ENCODE measurements at regions not wholly inside any gene's neighbourhood (a gene's known extent, or its start where the extent isn't known, plus 50 kb on each side); places are given as distances from the start of the nearest gene placed in this dataset.

DNA sequence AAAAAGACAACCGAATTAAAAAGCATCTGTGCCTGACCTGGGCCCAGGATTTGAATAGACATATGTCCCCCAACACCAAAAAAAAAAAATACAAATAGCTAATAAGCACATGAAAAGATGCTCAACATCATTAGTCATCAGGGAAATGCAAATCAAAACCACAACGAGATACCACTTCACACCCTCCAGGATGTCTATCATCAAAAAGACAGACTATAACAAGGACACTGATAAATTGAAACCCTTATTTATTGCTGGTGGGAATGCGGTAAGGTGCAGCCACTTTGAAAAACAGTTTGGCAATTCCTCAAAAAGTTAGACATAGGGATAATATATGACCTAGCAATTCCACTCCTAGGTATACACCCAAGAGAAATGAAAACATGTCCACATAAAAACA lies 72.3 kb upstream of the CAMK1G start:
- TF ChIP-seq, protein P1, sequence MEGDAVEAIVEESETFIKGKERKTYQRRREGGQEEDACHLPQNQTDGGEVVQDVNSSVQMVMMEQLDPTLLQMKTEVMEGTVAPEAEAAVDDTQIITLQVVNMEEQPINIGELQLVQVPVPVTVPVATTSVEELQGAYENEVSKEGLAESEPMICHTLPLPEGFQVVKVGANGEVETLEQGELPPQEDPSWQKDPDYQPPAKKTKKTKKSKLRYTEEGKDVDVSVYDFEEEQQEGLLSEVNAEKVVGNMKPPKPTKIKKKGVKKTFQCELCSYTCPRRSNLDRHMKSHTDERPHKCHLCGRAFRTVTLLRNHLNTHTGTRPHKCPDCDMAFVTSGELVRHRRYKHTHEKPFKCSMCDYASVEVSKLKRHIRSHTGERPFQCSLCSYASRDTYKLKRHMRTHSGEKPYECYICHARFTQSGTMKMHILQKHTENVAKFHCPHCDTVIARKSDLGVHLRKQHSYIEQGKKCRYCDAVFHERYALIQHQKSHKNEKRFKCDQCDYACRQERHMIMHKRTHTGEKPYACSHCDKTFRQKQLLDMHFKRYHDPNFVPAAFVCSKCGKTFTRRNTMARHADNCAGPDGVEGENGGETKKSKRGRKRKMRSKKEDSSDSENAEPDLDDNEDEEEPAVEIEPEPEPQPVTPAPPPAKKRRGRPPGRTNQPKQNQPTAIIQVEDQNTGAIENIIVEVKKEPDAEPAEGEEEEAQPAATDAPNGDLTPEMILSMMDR (IDR thresholded peaks at IDR 0.05): no peak
- no peak for TF ChIP-seq ZFX (IDR thresholded peaks at IDR 0.05; ENCODE audit: borderline replicate concordance)
